HEK293T (cell line): ENCODE measurements at regions not wholly inside any gene's neighbourhood (a gene's known extent, or its start where the extent isn't known, plus 50 kb on each side); places are given as distances from the start of the nearest gene placed in this dataset.

Experiments
- ARNT ChIP-seq: fragments of 450-650 bp; IDR thresholded peaks from 2 replicates; pipeline ENCODE4 v1.6.1; 2017; ENCODE audit warnings: mild to moderate bottlenecking
- BHLHE40 ChIP-seq: fragments of 450-650 bp; IDR thresholded peaks from 2 replicates; pipeline ENCODE4 v1.6.1; 2016; ENCODE audit warnings: mild to moderate bottlenecking, moderate library complexity, borderline replicate concordance
- ELF4 ChIP-seq: fragments of 450-650 bp; IDR thresholded peaks from 2 replicates; pipeline ENCODE4 v1.6.1; 2017; ENCODE audit warnings: antibody characterized with exemption
- FOXA1 ChIP-seq: fragments of 450-650 bp; IDR thresholded peaks from 2 replicates; pipeline ENCODE4 v1.6.1; 2016; ENCODE audit warnings: mild to moderate bottlenecking
- FOXK2 ChIP-seq: fragments of 450-650 bp; IDR thresholded peaks from 2 replicates; pipeline ENCODE4 v1.6.1; 2016; ENCODE audit warnings: mild to moderate bottlenecking
- FOXM1 ChIP-seq: fragments of 450-650 bp; IDR thresholded peaks from 2 replicates; pipeline ENCODE4 v1.6.1; 2017; ENCODE audit warnings: mild to moderate bottlenecking, borderline replicate concordance
- L3MBTL2 ChIP-seq: fragments of 450-650 bp; conservative IDR thresholded peaks from 2 replicates; pipeline ENCODE4 v1.6.1; 2016; ENCODE audit warnings: mild to moderate bottlenecking
- LEF1 ChIP-seq: fragments of 450-650 bp; IDR thresholded peaks from 2 replicates; pipeline ENCODE4 v1.6.1; 2017; ENCODE audit warnings: mild to moderate bottlenecking, borderline replicate concordance
- SP1 ChIP-seq: fragments of 450-650 bp; IDR thresholded peaks from 2 replicates; pipeline ENCODE4 v1.6.1; 2017
- SUZ12 ChIP-seq: fragments of 450-650 bp; IDR thresholded peaks from 2 replicates; pipeline ENCODE4 v1.6.1; 2016; ENCODE audit warnings: mild to moderate bottlenecking
- TARDBP ChIP-seq: fragments of 450-650 bp; IDR thresholded peaks from 2 replicates; pipeline ENCODE4 v1.6.1; 2016
- ZNF384 ChIP-seq: fragments of 450-650 bp; IDR thresholded peaks from 2 replicates; pipeline ENCODE4 v1.6.1; 2016
- TF ChIP-seq, protein P1 (sequence below): fragments of 450-650 bp; IDR thresholded peaks from 2 replicates; pipeline ENCODE4 v1.6.1; 2016

GRCh38 chr13:105311094-105311493, 1224.4 kb downstream of the EFNB2 start:
- TF ChIP-seq, protein P1, sequence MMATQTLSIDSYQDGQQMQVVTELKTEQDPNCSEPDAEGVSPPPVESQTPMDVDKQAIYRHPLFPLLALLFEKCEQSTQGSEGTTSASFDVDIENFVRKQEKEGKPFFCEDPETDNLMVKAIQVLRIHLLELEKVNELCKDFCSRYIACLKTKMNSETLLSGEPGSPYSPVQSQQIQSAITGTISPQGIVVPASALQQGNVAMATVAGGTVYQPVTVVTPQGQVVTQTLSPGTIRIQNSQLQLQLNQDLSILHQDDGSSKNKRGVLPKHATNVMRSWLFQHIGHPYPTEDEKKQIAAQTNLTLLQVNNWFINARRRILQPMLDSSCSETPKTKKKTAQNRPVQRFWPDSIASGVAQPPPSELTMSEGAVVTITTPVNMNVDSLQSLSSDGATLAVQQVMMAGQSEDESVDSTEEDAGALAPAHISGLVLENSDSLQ: no peak
- TF ChIP-seq FOXM1 (no peak), FOXK2 (no peak), BHLHE40 (no peak), SP1 (no peak), LEF1 (no peak), ARNT (no peak), L3MBTL2 (no peak), SUZ12 (no peak), ZNF384 (no peak), ELF4 (no peak), TARDBP (no peak), FOXA1 (no peak)
